HG02981 (cell line): ENCODE measurements at regions not wholly inside any gene's neighbourhood (a gene's known extent, or its start where the extent isn't known, plus 50 kb on each side); places are given as distances from the start of the nearest gene placed in this dataset.

Experiments used
- ATAC-seq: cut with Tn5 transposase; IDR thresholded peaks from one replicate; pipeline ENCODE4 v1.9.1; 2021; ENCODE audit warnings: mild to moderate bottlenecking, moderate library complexity; ENCODE audit not compliant: unreplicated experiment

- ATAC-seq, result no peak
Observed at GRCh38 chr3:104519068-104519467, 847.6 kb upstream of the ALCAM start.

DNA sequence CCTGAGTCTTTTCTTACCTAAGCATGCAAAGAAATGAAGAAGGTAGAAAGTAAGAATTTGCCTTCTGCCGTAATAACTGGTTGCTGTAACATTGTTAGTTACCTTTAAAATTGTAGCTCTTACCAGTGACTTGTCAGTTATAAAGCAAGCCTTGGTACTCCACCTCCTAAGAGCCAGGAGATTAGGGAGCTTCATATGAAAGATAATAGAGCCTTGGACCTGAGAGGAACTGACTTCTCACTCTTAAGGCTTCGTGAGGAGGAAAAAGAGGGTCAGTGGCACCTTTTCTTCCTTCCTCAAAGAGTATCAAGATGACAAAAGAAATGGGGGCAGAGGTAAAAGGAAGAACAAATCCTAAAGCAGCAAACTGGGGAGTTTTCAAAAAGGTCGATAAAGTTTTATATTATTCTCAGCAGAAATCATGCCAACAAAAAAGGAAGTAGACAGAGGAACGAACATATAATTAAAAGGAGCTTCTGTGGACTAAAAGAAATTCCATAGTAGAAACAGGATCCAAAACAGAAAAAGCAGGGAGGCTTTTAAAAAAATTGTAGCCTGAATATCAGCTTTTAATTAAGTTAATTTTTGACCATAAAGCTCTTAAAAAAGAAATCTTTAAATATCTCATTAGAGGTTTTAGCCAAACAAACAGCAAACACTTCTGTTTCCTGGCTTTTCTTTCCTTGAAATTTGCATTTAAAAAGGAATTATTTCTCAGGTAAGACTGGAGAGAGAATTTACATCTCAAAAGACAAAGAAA, 847.1 kb upstream of the ALCAM start:
- ATAC-seq, result no peak

DNA sequence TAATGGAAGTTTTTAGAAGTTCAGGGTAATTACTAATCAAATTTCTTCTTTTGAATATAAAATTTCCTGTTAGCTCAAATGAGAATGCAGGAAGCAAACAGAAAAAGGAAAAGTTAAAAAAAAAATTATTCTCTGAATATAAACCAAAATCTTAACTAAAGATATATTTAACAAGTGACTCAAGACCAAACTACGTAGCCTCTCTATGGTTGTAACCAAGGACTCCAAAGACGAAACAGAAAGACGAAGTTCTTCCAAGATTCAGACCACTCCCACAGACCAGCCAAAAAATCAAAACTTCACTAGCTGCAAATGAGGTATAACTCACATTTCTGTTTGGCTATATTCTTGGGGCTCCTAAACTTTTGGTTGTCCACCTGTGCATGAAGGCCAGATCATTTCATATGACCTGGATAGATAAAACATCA, 846.5 kb upstream of the ALCAM start:
- ATAC-seq, result peak; percentile 55

GRCh38 chr3:104521606-104522336, 844.9 kb upstream of the ALCAM start:
- peak; percentile 45 for ATAC-seq

GRCh38 chr3:104523136-104523535, 843.6 kb upstream of the ALCAM start:
- ATAC-seq, result no peak

DNA sequence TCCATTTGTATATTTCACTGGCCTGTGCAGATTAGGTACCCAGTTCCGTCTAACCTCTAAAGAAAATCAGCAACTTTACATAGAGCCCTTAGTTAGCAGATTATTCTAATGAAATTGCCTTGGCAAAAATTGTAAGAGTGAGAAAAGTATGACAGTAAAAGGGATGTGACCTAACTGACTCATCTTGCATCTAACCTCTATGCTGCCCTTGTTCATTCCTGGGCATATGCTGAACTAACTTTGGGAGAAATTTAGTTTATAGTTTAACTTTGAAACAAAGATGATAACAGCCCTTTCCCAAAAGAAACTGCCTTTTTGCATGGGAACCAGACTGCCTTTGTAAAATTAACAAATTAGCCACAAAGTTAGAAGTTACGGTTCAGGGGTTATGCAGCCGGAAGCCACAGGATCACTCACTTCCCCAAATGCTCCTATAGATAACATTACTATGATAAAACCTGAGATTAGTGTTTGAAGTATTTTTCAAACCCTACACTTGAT, 839.8 kb upstream of the ALCAM start:
- ATAC-seq, result peak; percentile 83

GRCh38 chr3:104530934-104531333, 835.8 kb upstream of the ALCAM start:
- ATAC-seq, result no peak

- ATAC-seq, result peak; percentile 82
Observed at GRCh38 chr3:104536715-104537114, 830.0 kb upstream of the ALCAM start.

GRCh38 chr3:104537323-104537722, 829.4 kb upstream of the ALCAM start:
- no peak for ATAC-seq

DNA sequence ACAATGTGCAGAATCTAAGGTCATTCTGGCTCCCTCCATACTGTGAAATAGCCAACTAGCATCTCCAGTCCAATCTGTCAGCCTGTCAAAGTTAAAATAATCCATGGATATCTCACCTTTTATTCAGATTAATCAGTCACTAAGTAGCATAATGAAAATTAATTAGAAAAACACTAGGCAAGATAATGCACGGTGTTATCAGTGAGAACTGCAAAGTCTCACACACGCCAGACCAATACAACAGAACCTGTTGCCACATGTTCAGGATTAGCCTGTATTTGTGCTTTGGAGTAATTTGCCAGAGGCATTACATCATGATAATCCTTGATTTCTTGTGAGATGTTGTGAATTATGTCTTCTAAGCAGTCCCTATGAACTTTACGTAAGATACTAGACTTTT, 820.4 kb upstream of the ALCAM start:
- no peak for ATAC-seq

- no peak for ATAC-seq
Observed at GRCh38 chr3:104547031-104547430, 819.7 kb upstream of the ALCAM start.

DNA sequence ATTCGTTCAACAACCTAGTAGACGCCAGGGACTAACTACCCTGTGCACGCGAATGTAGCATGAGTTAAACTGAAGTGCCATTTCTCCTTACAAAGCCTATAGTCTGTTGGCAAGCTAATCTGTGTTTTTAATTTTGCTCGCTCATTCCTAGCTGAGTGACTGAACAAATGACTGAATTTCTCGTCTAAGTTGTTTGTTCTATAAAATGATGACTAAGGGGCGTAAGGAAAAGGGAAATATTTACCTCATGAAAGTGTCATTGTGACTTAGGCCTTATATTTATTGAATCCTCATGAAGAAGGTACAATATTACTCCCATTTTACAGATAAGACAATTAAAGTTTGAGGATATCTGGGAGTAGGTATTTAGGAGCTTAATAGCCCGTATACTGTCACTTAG, 818.3 kb upstream of the ALCAM start:
- no peak for ATAC-seq

DNA sequence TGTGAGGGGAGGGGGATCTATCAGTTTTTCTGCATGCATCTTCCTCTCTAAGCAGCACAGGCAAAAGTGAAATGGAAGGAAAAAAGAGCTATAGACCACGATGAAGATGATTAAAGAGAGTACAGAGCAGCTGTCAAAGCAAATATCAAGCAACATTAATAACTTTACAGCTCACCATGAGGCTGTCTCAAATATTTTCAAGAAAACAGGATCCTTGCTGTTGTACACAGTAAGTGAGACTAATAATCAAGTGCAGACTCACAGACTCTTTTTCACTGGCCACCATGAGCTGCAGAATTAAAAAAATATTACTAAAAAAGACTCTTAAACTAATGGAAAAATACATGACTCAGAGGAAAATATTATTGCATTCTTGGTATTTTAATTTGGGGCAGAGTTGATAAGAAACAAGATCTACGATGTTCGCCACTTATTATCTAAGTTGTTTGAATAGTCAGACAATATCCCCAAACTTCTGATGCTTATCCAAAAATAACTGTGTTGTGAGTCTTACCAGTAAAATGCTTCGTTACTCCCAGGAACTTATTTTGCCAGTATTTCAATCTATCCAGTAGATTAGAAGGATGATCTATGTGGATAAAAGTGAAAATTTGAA, 817.5 kb upstream of the ALCAM start:
- ATAC-seq, result no peak

- no peak for ATAC-seq
Observed at GRCh38 chr3:104553121-104553520, 813.6 kb upstream of the ALCAM start.

GRCh38 chr3:104554425-104554824, 812.3 kb upstream of the ALCAM start:
- no peak for ATAC-seq

GRCh38 chr3:104555728-104556127, 811.0 kb upstream of the ALCAM start:
- no peak for ATAC-seq

GRCh38 chr3:104556372-104557078, 810.2 kb upstream of the ALCAM start:
- ATAC-seq, result peak; percentile 74

DNA sequence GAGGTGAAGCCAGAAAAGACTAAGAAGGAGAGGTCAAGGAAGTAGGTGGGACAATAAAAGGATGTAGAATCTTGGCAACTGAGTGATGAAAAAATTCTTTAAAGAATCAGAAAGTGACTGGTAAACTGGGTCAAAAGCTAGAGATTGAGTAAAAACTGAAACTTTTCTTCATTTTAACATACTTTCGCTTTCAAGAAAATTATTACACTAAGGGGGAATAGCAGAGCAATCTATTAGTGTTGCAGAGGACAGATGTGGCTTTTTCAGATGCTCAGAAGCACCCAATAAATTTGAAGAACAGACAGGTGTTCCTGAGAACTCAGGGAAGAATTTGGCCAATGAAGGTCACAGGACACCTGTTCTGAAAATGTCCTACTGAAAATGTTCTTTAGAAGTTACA, 805.4 kb upstream of the ALCAM start:
- ATAC-seq, result no peak

DNA sequence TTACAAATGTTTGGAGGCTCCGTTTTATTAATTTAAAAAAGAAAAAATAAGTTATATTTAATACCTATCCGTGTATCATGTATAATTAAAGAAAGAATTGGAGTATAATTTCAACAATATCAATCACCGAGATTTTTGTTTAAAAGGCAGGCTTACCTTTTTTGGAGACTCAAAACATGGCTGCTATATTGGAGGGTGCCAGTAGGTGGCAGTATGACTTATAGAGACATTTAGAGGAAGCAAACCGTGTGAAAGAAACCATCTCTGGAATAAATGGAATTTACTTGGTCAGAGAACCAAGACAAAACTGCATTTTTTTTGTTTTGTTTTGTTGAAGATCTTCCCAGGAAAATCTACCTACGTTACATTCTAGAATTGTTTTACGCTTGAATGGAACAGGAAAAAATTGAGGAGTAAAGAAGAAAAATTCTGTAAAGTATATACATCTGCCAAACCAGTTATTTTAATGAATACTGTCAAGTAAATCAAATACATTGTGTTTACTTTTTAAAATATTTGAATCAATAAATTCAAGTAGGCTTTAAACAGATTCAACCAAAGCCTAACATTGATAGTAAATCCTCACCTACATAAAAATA, 802.6 kb upstream of the ALCAM start:
- no peak for ATAC-seq

DNA sequence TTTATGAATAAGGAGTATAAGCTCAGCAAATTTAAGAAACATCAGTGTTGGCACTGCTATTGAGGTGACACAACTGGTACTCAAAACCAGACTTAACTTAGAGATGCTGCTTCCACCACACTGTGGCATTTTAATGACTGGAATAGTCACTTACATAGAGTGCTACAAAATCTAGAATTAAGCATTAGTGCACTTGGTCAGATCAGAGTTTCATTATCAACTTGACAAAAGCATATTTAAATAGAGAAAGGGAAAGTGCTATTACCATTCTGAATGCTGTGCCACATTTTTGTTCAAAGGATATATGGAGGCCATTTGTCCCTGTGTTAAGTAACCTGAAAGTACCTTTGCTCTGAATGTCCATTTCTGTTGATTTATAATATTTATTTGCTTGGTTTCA, 800.7 kb upstream of the ALCAM start:
- no peak for ATAC-seq

DNA sequence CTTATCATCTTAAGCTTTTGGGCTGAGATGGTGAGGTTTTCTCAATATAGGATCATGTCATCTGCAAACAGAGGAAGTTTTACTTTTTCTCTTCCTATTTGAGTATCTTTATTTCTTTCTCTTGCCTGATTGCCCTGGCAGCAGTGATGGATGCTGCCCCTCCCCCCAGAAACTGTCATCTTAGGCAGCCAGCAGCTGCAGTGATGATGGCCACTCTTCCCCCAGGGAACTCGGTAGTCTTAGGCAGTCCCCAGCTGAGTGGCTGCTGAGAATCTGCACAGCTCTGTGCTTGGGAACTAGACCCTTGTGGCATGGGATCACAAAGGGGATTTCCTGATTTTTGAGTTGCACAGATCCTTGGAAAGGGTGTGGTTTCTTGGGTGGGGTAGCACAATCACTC, 791.1 kb upstream of the ALCAM start:
- no peak for ATAC-seq
